NCI-H460 (cell line): ENCODE measurements at regions not wholly inside any gene's neighbourhood (a gene's known extent, or its start where the extent isn't known, plus 50 kb on each side); places are given as distances from the start of the nearest gene placed in this dataset.
"Not testable (repeated sequence)": the region's sequence is repeated elsewhere in the genome, so short reads cannot be mapped to it uniquely, and the experiment has no call there.

Source experiments
- DNase-seq: peaks from one replicate; pipeline ENCODE4 v3.0.0-alpha.2; 2016; ENCODE audit warnings: low read depth; ENCODE audit errors: extremely low read depth

DNA sequence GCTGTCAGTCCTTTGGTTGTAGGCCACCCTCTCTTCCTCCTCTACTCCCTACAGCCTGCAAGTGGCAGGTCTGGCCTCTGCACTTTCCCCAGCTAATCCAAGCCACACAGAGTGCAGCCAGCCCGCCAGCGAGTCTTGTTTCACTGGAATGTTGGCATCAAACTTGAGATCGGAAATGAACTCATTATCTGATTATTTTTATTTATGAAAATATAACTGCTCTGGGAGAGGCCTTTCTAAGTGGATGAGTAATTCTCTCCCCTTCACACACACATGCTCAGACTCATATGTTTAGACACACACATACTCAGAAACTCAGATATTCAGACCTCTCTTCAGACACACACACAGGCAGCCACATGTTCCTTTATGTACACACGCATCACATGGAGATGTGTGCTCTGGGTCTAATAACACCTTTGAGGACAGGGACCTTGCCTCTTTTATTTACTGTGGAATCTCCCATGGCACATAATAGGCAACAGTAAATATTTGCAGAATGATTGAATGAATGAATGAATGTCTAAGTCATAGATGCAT, 151.3 kb downstream of the ZFP36L2 start:
- DNase-seq, result peak; percentile 38

DNA sequence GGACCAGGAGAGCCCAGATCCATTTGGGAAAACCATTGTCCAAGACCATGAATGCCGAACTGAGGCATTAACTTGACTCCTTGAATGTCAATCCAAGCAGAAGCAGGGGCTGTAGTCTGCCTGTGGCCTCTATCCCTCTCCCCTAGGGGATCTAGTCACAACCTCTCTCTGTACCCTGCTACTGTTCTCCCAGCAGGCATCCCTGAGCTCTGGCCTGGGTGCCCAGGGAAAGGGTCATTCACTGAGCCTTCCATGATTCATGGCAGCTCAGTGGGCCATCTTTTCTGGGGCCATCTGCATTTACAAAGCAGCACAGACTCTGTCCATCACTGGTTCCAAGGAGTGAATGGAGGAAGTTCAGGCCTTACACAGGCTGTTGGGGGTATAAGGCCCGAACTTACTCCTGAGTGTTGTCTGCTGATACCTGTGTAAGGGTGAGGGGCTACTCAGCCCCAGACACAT, 151.8 kb downstream of the ZFP36L2 start:
- DNase-seq, result no peak

DNA sequence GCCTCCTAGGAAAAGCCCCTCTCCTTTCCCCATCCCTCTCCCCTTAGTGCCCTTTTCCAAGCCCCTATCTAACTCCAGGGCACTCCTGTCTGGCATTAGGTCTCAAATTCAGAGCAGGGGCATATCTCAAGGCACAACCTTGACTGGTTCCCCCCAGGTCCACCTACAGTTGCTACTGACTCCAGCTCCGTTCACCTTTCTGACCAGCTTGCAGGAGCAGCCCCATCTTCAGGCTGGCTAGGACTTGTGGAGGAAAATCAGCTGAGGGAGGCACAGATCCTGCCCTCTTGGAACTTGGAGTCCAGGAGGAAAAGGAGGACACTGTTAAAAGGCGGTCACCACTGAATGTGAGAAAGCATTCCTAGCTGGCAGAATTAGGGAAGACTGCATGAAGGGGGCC, 152.4 kb downstream of the ZFP36L2 start:
- no peak for DNase-seq

DNA sequence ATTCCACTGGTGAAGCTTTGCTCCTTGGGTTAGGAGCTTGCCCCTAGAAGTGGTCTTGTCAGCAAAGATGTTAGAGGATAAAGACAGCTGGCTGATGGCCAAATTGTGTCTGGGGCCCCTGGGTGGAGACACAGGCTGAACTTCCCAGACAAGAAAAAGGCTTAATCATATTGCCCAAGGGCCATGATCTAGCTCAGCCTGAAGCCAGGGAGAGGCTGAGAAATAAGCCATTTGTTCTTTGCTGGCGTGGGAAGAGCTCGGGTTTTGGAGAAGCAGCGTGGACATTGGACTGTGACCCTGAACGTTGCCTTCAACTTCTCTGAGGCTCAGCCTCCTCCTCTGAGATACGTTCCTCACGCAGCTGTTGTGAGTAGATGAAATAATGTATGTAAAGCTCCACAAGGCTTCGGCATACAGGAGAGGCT, 153.0 kb downstream of the ZFP36L2 start:
- no peak for DNase-seq

DNA sequence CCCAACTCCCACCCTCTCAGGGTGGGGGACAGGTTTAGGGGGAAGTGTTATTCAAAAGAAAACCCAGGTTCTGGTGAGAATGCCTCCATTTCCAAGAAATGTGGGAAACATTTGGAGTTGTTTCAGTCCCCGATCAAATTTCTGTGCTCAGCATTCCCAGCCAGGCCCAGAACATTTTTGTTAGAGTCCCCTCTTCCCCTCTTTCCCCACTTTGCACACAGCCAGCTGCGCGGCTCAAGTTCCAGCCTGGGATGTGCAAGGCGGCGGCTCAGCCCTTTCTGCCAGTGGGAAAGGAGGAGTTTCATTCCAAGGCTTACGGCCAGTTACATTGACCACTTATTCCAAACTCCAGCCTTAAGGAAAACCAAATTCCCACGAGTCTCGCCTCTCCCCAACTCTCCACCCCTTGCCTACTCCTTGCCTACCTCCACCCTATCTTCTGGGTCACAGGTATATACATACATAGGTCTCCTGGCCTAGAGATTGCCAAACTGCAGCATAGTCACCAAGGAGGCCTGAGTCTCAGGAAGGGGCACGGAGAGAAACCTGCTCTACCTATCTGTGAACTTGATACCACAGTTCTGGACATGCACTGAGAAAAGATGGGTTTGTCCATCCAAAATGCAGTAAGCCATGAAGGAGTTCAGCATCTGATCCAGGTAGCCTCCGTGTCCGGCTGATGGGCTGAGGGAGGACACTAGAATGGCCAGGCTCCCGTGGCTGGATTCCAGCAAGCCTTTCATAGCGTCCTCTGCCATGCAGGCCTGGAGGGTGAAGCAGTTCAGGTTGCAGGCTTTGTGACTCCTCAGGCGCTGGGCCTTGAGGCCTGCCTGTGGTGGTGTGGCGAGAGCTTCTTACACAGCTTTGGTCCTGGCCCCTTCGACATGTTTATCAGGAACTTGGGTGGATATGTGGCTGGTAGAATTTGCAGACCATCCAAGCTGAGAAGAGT, 154.5 kb downstream of the ZFP36L2 start:
- no peak for DNase-seq

DNA sequence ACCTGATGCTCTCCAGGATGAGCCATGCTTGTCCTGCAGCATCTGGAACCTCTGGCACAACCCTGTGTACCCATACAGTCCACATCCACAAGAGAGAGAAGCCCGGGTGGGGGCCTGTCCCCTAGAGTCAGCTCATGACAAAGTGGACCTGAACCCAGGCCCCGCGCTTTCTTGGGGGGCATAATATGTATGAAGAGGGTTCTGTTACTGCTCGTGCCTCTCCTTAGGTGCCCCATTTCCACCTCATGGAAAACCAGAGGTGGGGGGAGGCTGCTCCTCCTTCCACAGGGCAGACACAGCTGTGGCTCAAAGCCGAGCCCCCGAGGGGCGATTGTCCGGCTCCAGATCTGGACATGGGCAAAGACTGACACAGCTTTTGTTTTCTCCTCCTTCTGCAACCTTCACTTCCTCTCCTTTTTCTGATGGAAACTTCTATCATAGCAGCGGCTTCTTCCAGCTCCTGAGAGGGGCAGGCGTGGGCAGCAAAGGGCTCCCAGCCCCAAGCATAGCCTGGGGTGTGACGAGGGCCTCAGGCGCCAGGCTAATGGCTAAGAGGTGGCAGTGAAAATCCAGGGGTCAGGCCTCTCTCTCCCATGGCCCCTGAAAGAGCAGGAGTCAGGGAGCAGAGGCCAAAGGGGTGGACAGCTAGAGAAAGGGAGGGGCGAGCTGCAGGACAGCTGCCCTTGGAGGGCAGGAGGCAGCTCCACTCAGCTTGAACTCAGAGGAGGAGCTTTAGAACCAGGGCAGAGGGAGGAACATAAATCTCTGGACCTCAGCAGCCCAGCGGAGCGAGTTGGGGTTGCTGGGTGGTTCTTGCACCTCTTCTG, 155.5 kb downstream of the ZFP36L2 start:
- no peak for DNase-seq

DNA sequence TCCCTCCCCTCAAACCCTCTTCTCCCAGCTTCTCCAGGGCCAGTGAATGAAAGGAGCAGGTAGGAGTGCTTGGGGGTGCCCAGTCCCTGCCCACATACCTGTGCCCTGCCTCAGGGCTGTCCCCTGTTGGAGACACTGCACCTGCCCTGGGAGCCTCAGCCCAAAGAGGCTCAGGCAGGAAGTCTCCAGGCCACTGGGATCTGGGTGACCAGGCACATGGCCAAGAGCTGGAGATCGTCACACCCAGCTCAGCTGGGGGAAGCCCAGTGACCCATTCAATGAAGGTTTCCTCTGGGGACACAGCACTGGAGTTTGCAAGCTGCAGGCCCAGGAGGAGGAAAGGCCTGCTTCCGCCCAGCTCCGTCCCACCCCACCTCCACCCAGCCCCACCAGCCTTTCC, 156.4 kb downstream of the ZFP36L2 start:
- no peak for DNase-seq

DNA sequence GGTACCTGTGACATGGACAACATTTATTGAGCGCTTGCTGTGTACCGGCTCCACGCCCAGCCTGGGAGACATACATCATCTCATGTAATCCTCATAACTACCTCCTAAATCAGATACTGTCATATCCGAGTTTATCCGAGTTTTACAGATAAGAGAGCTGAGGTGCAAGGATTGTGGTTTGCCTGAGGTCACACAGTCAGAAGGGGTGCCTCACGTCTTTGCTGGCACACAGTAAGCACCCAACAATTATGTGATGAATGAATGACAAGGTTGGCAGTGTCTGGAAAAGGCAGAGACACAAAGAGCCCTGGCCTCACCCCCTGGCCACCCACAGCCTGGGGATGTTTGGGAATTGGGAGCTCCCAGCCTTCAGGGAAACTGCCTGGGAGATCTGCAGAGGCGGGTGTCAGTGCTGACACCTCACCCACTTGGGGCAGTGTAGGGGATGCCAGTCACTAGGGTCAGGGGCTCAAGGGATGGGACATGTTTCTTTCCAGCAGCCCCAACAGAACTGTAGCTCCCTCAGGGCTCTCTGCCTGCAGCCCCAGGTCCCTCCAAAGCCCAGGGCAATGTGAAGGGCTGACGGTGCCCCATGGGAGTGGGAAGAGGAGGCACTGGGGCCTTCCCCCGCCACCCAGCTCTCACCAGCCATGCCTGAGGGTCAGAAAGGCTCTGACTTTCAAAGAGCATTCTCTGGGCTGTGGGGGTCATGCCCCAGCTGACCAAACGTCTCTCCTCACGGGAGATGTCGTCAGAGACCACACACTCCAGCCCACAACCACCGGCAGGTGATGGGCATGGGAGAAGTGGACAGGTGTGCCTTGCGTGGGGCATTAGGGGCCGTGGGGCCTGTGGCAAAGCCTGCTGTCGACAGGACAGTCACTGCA, 157.5 kb downstream of the ZFP36L2 start:
- no peak for DNase-seq

DNA sequence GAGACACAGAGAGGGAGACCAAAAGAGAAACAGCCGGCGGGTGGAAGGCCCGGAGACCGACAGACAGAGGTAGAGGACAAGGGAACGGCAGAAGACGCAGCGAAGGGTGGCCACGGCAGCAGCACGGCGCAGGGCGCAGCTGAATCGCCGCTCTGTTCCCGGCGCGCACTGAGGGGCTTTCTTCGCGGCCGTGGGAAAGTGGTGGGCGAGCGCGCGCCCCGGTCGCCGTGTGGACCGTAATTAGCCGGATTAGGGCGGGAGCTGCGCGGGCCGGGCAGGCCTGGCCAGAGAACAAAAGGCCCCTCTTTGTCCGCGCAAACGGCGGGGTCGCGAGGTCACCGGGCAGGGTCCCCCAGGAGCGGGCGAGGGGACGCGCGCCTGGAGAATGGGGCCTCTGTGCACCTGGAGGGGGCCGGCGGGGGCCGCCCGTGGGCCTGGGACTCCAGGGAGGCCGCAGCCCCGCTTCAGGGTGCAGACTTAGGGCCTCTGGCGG, 158.3 kb downstream of the ZFP36L2 start:
- DNase-seq, result no peak

DNA sequence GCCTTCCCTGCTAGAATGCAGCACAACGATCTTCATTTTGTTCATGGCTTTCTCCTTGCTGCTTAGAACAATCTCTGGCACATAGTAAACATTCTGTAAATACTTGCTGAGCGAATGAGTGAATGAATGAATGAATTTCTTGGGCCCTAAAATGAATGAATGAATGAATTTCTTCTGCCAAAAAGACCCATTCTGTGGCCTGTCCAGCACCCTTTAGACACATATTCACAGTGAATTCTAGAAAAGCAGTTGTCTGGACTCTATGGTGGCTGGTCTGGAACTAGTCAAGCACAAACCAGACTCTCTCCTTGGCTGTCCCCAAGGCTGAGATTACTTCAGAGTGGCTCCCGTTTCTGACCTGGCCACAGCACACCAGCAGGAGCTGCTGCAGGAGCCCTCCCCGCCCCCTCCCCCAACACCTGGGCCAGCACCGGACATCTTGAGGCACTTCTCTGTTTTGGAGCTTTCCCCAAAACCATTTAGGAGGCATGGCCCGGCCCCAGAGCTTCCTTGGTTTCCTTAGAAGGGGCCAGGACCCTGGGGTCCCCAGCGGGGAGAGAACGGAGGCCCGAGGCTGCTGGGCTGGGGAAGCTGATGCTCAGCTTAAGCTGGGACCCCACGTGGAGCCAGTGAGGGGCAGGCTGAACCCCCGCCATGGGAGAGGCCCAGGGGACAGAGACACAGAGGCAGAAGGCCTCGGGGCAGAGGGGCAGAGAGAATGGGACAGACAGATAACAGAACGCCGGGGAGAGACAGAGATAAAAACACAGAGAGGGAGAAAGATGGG, 159.0 kb downstream of the ZFP36L2 start:
- DNase-seq, result no peak

DNA sequence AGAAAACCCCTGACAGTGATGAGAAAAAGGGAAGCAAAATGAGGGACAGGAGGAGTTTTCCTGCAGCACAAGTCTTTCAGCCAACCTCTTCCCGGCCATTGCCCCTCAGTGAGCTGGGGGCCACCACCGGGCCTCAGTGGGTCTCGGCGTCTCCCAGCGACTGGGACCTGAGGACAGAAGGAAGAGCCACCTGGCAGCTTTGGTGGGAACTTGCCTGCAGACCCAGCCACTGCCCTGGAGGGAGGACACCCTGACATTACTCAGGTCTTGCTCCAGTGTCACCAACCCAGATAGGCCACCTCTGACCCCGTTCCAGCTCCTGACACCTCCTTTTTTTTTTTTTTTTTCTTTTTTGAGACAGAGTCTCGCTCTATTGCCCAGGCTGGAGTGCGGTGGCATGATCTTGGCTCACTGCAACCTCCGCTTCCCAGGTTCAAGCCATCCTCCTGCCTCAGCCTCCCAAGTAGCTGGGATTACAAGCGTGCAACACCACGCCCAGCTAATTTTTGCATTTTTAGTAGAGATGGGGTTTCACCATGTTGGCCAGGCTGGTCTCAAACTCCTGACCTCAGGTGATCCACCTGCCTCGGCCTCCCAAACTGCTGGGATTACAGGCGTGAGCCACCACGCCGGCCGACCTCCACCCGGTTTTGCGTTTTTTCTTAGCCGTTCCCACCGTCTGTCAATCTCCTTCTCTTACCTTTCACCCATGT, 159.7 kb downstream of the ZFP36L2 start:
- not testable (repeated sequence) for DNase-seq

DNA sequence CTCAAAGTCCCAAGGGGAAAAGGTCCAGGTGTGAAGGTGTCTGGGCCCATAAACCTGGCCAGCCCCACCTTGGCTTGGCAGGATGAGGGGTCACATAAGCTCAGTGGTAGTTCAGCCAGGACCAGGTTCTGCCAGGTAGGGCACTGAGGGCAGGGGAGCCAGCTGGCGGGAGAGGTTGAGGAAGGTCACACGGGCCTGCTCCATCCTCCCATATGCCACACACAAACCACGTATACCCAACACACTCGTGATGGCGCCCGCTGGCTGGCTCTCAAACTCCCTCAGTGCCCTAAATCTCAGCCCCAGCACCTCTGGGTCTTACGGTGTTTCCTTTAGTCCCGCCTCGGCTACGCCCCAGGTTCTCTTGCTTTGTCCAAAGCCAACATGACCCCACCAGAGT, 160.5 kb downstream of the ZFP36L2 start:
- no peak for DNase-seq

DNA sequence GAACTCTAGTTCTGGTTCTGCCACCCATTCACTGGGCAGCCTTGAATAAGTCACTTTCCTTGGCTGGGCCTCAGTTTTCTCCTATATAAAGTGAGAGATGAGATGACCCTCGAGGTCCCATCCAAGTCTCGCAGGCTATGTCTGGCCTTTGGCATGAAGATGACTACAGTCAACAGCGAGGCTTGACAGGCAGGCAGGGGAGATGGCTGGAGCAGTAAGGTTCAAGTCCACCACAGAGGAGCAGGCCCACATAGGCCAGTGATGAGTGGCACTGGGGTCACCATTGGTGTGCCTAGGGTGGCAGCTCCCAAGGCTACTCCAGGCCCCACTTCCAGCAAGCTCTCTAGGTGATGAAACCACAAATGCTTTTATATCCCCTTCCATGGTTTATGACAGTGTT, 161.4 kb downstream of the ZFP36L2 start:
- DNase-seq, result no peak

DNA sequence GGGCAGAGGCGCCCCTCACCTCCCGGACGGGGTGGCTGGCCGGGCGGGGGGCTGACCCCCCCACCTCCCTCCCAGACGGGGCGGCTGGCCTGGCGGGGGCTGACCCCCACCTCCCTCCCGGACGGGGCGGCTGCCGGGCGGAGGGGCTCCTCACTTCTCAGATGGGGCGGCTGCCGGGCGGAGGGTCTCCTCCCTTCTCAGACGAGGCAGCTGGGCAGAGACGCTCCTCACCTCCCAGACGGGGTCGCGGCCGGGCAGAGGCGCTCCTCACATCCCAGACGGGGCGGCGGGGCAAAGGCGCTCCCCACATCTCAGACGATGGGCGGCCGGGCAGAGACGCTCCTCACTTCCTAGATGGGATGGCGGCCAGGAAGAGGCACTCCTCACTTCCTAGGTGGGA, 163.3 kb downstream of the ZFP36L2 start:
- not testable (repeated sequence) for DNase-seq

DNA sequence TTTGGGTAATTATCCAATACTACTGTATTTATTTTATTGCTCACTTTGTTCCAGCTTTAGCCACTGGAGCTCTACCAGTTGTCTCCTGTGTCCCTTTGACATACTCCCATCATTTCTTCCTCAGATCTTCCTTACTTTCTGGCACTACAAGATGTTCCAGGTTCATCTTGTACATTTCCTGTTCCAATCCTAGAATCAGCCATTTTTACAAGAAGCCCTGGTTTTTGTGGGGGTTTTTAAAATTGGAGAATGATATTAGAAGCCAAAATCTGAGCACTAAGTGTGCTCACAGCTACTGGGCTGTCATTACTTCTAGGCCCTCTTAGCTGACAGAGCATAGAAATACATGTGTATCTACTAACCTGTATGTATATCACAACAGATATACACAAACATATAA, 164.3 kb downstream of the ZFP36L2 start:
- no peak for DNase-seq

DNA sequence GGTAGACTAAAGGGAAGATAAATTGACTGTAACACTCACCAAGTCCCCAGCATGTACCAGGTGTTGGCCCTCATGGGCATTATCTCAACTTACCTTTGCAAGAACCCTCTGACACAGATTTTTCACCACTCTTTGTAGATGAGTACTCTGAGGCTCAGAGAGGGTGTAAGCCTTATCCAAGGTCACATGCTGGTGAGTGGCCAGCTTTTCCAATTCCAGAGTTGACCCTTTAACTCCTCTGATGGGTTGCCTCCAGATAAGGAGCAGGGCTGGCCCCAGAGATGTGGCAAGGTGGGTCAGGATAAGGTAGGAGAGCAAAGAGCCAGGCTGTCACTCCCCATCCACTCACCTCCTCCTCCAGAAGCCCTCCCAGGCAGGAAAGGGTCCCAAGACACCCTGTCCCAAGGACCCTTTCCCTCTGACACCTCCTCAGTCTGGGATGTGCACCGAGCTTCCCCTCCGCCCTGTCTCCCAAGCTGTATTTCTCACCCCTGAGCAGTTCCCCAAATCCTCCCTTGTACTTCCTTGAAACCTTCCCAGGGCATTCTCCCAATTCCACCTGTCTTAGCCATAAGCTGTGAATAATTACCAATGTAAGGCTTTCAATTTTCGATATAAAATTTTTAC, 165.9 kb downstream of the ZFP36L2 start:
- DNase-seq, result no peak

DNA sequence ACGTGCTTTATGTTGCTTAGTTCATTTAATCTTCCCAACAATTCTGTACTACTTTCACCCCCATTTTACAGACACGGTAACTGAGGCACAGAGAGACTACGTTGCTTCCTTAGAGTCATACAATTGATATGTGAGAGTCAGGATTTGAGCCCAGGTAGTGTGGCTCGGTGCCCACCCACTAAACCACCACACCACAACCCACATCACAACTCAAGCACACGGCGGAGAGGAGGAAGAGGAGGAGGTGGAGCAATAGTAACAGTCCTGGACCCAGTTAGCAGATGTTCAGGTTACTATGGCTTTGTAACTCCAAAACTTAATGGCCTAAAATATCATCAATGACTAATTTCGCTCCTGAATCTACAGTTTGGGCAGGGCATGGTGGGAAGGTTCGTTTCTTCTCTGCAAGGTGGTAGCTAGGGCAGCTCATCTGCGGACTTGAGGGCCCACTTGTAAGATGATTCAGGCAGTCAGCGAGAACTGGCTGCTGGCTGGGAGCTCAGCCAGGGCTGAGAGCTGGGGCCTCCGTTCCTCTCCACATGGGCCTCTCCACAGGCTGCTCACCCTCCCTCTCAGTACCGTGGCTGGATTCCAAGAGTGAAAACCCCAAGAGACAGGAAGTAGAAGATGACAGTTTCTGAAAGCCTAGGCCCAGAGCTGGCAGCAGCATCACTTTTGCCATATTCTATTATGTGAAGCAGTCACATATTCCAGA, 167.1 kb downstream of the ZFP36L2 start:
- DNase-seq, result no peak

DNA sequence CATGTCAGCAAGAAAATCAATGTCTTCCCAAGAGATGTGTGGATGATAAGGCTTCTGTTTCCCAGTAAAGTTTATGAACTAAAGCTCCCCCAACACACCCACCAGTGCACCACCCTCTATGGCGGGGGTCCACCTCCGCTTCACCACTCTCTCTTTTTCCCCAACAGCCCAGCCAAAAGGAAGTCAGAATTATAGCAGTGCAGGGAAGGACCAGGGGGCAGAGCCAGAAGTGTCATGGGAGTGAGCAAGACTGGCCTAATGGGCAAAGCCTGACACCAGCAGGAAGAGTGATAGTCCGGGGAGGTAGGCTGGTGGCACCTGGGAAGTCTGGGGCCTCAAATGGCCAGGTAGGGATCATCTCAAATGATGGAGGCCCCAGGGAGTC, 167.7 kb downstream of the ZFP36L2 start:
- no peak for DNase-seq
